IMR-90 (cell line): ENCODE measurements at regions not wholly inside any gene's neighbourhood (a gene's known extent, or its start where the extent isn't known, plus 50 kb on each side); places are given as distances from the start of the nearest gene placed in this dataset.

Experiments used
- ATAC-seq: fragments of 200-7000 bp; cut with Tn5 transposase; 2 replicates; pipeline ENCODE4 v1.9.1; 2020; ENCODE audit warnings: low read depth, mild to moderate bottlenecking, moderate library complexity
- BruUV-seq: library from RNA; stranded (reverse); fragments of 400-500 nt; replicated peaks from 2 replicates; lab custom pipeline; 2021; lab: Mats Ljungman, UMichigan
- CTCF ChIA-PET: fragments of 300-600 bp; formaldehyde crosslinking; extraction: SDS; loops from one replicate; lab custom pipeline; 2021; ENCODE audit warnings: antibody characterized with exemption; lab: Yijun Ruan, JAX
- POLR2A ChIA-PET: fragments of 300-600 bp; sonication (Branson Sonifier 250); formaldehyde crosslinking; loops from one replicate; lab custom pipeline; 2022; ENCODE audit warnings: antibody characterized with exemption; ENCODE audit not compliant: unreplicated experiment; lab: Charles Lee
- DNase-seq: peaks from one replicate; pipeline ENCODE4 v3.0.0; 2013
- H2AFZ ChIP-seq: replicated peaks from 2 replicates; pipeline ENCODE3; 2013; ENCODE audit warnings: low read length, mild to moderate bottlenecking; ENCODE audit not compliant: poor library complexity
- H2AK5ac ChIP-seq: 2 replicates; pipeline ENCODE4 v1.6.1; 2013; ENCODE audit warnings: low read depth, low read length, inconsistent platforms
- H2AK9ac ChIP-seq: replicated peaks from 2 replicates; pipeline ENCODE3; 2013; ENCODE audit warnings: mild to moderate bottlenecking, low read depth, low read length, moderate library complexity; ENCODE audit not compliant: poor library complexity
- H2BK120ac ChIP-seq: 2 replicates; pipeline ENCODE4 v1.6.1; 2013; ENCODE audit warnings: low read depth, low read length, inconsistent platforms
- H2BK15ac ChIP-seq: 3 replicates; pipeline ENCODE4 v1.6.1; 2013; ENCODE audit warnings: low read depth, low read length, inconsistent platforms
- H2BK20ac ChIP-seq: 2 replicates; pipeline ENCODE4 v1.6.1; 2013; ENCODE audit warnings: low read depth, mild to moderate bottlenecking, inconsistent platforms, low read length, moderate library complexity
- H2BK5ac ChIP-seq: 2 replicates; pipeline ENCODE4 v1.6.1; 2013; ENCODE audit warnings: mild to moderate bottlenecking, low read depth, low read length, inconsistent platforms; ENCODE audit not compliant: poor library complexity, severe bottlenecking
- H3K14ac ChIP-seq: replicated peaks from 2 replicates; pipeline ENCODE4 v1.6.1; 2013; ENCODE audit warnings: low read depth, low read length, inconsistent platforms
- H3K18ac ChIP-seq: 2 replicates; pipeline ENCODE4 v1.6.1; 2013; ENCODE audit warnings: low read depth, low read length, control low read depth
- H3K23ac ChIP-seq: 2 replicates; pipeline ENCODE4 v1.6.1; 2013; ENCODE audit warnings: low read depth, low read length, inconsistent platforms
- H3K27ac ChIP-seq: 2 replicates; pipeline ENCODE4 v1.5.1; 2013; ENCODE audit warnings: mild to moderate bottlenecking, control low read depth, low read length; ENCODE audit not compliant: insufficient read depth
- H3K27me3 ChIP-seq: 2 replicates; pipeline ENCODE4 v1.6.1; 2013; ENCODE audit warnings: low read length; ENCODE audit not compliant: control insufficient read depth, insufficient read depth
- H3K36me3 ChIP-seq: 2 replicates; pipeline ENCODE4 v1.6.1; 2013; ENCODE audit warnings: low read length, mixed read lengths; ENCODE audit not compliant: control insufficient read depth, insufficient read depth
- H3K4ac ChIP-seq: 2 replicates; pipeline ENCODE4 v1.6.1; 2013; ENCODE audit warnings: low read depth, low read length, inconsistent platforms
- H3K4me1 ChIP-seq: 2 replicates; pipeline ENCODE4 v1.6.1; 2013; ENCODE audit warnings: low read length, mixed read lengths; ENCODE audit not compliant: control insufficient read depth, insufficient read depth
- H3K4me2 ChIP-seq: 2 replicates; pipeline ENCODE4 v1.6.1; 2013; ENCODE audit warnings: low read depth, mild to moderate bottlenecking, control low read depth, low read length, moderate library complexity
- H3K4me3 ChIP-seq: 2 replicates; pipeline ENCODE4 v1.5.1; 2013; ENCODE audit warnings: low read depth, mild to moderate bottlenecking, control low read depth, low read length, moderate library complexity; ENCODE audit not compliant: insufficient read depth
- H3K56ac ChIP-seq: 2 replicates; pipeline ENCODE4 v1.6.1; 2013; ENCODE audit warnings: low read length, inconsistent platforms; ENCODE audit not compliant: insufficient read depth; ENCODE audit errors: extremely low read depth
- H3K79me1 ChIP-seq, 2 experiments: 2 replicates each; pipeline ENCODE4 v1.6.1; 2013; ENCODE audit warnings: low read length in 2 of 2, inconsistent platforms in 1 of 2, low read depth in 1 of 2
- H3K9ac ChIP-seq: 2 replicates; pipeline ENCODE4 v1.6.1; 2013; ENCODE audit warnings: low read depth, low read length, control low read depth
- H3K9me1 ChIP-seq: 2 replicates; pipeline ENCODE4 v1.6.1; 2013; ENCODE audit warnings: low read length, inconsistent platforms; ENCODE audit not compliant: insufficient read depth
- H3K9me3 ChIP-seq: 2 replicates; pipeline ENCODE4 v1.6.1; 2013; ENCODE audit warnings: low read length; ENCODE audit not compliant: control insufficient read depth, insufficient read depth
- H4K20me1 ChIP-seq: 2 replicates; pipeline ENCODE4 v1.6.1; 2013; ENCODE audit warnings: low read length, inconsistent platforms; ENCODE audit not compliant: insufficient read depth
- H4K5ac ChIP-seq: 2 replicates; pipeline ENCODE4 v1.6.1; 2013; ENCODE audit warnings: mild to moderate bottlenecking, low read depth, low read length, control low read depth
- H4K8ac ChIP-seq, 2 experiments: 2 replicates each; pipeline ENCODE4 v1.6.1; 2013; ENCODE audit warnings: low read depth in 2 of 2, low read length in 2 of 2, control low read depth in 1 of 2, inconsistent platforms in 1 of 2
- H4K91ac ChIP-seq: 2 replicates; pipeline ENCODE4 v1.6.1; 2013; ENCODE audit warnings: low read depth, low read length, inconsistent platforms; ENCODE audit not compliant: insufficient read depth
- ELK1 ChIP-seq: fragments of 150-350 bp; IDR thresholded peaks from 2 replicates; pipeline ENCODE4 v1.6.1; 2016; ENCODE audit warnings: low read depth, mild to moderate bottlenecking, low read length, moderate library complexity, borderline replicate concordance
- RAD21 ChIP-seq: IDR thresholded peaks from 2 replicates; pipeline ENCODE4 v1.6.1; 2012; ENCODE audit warnings: low read length, improper control_type of control experiment
- WGBS, 2 experiments: methylation state at CpG; one replicate each; pipeline versions ENCODE4 v1.1.5 to v1.1.7; 2013; ENCODE audit warnings: missing lambda C conversion rate in 2 of 2; ENCODE audit not compliant: insufficient read length in 1 of 2; ENCODE audit errors: extremely low coverage in 2 of 2; 5-methylcytosine and 5-hydroxymethylcytosine counted together
- dilution Hi-C: fragments of 300-500 bp; cut with HindIII; formaldehyde crosslinking; loops from one replicate; pipeline ENCODE4 v1.14.3; 2018; ENCODE audit warnings: low sequenced_read_pairs; ENCODE audit not compliant: unreplicated experiment
- in situ Hi-C: fragments of 300-500 bp; cut with MboI; formaldehyde crosslinking; loops from 3 replicates; pipeline ENCODE4 v1.14.3; 2019; ENCODE audit warnings: low sequenced_read_pairs, inconsistent platforms, mixed read lengths
- intact Hi-C: fragments of 100-400 bp; cut with micrococcal nuclease; formaldehyde crosslinking; loops from 2 replicates; pipeline ENCODE4 v1.10.0; 2022

- no peaks in the 10 kb centered on the region for H3K79me1 ChIP-seq
- H4K5ac ChIP-seq, result no peak overlapping the region
- H3K18ac ChIP-seq, result no peak overlapping the region
- TF ChIP-seq RAD21, result no peak
- no peak for TF ChIP-seq ELK1
- no peak overlapping the region for H4K91ac ChIP-seq
- ATAC-seq (no peak), DNase-seq (no peak)
- no peak overlapping the region for H2BK20ac ChIP-seq
- ChIA-PET POLR2A (no interaction called here), CTCF (no interaction called here)
- no peak overlapping the region for H2AFZ ChIP-seq
- no peaks in the 10 kb centered on the region for H4K20me1 ChIP-seq
- in situ Hi-C loops (no loop called here), intact Hi-C loops (no loop called here), dilution Hi-C loops (no loop called here)
- H2BK120ac ChIP-seq, result no peak overlapping the region
- H3K4me2 ChIP-seq, result no peak overlapping the region
- no peak overlapping the region for H3K4me3 ChIP-seq
- H2BK5ac ChIP-seq, result no peak overlapping the region
- no peaks in the 10 kb centered on the region for H3K4me1 ChIP-seq
- no peak overlapping the region for H2BK15ac ChIP-seq
- H4K8ac ChIP-seq, result no peak overlapping the region
- H2AK5ac ChIP-seq, result no peak overlapping the region
- peaks cover 42% of the 10 kb centered on the region for H3K9me3 ChIP-seq
- H3K4ac ChIP-seq, result no peak overlapping the region
- H3K36me3 ChIP-seq, result no peaks in the 10 kb centered on the region
- no peak overlapping the region for H3K56ac ChIP-seq
- H3K14ac ChIP-seq, result no peak overlapping the region
- no TSS peak for BruUV-seq
- H3K9me1 ChIP-seq, result no peaks in the 10 kb centered on the region
- H3K23ac ChIP-seq, result no peak overlapping the region
- no peak overlapping the region for H3K27ac ChIP-seq
- no peak overlapping the region for H3K9ac ChIP-seq
- WGBS, 2 experiments, result 92% methylated on average over 2 of the region's 5 CpGs; no CpG with 5 or more reads in 1 of the 2 experiments
- no peak overlapping the region for H2AK9ac ChIP-seq
- no peaks in the 10 kb centered on the region for H3K27me3 ChIP-seq
These were observed 190.1 kb downstream of the NDUFA10 start for GRCh38 chr2:239835056-239835455.
